A673 (cell line): ENCODE measurements at regions not wholly inside any gene's neighbourhood (a gene's known extent, or its start where the extent isn't known, plus 50 kb on each side); places are given as distances from the start of the nearest gene placed in this dataset.

Experiments
- BruUV-seq: library from RNA; stranded (reverse); fragments of 400-500 nt; replicated peaks from 2 replicates; lab custom pipeline; 2021; lab: Mats Ljungman, UMichigan
- CTCF ChIA-PET: fragments of 300-600 bp; sonication (Branson Sonifier 250); formaldehyde crosslinking; loops from one replicate; lab custom pipeline; 2022; ENCODE audit warnings: antibody characterized with exemption; lab: Charles Lee
- POLR2A ChIA-PET: fragments of 300-600 bp; sonication (Branson Sonifier 250); formaldehyde crosslinking; loops from one replicate; lab custom pipeline; 2022; ENCODE audit warnings: antibody characterized with exemption; ENCODE audit not compliant: low non-redundant PET; lab: Charles Lee
- DNase-seq: peaks from one replicate; pipeline ENCODE4 v3.0.0-alpha.2; 2015; ENCODE audit warnings: low spot score
- H3K27ac ChIP-seq: fragments of 200-600 bp; sonication (generic); 2 replicates; pipeline ENCODE4 v1.5.1; 2016; ENCODE audit warnings: mixed run types, low read depth, mild to moderate bottlenecking, mixed read lengths, antibody characterized with exemption, low read length; ENCODE audit not compliant: poor library complexity, severe bottlenecking
- H3K27me3 ChIP-seq: fragments of 200-600 bp; sonication (generic); replicated peaks from 2 replicates; pipeline ENCODE4 v1.6.1; 2017; ENCODE audit warnings: mixed run types, low read depth, mild to moderate bottlenecking, mixed read lengths, antibody characterized with exemption, low read length; ENCODE audit not compliant: insufficient read depth, poor library complexity
- H3K36me3 ChIP-seq: fragments of 200-600 bp; sonication (generic); 2 replicates; pipeline ENCODE4 v1.6.1; 2016; ENCODE audit warnings: mixed run types, mild to moderate bottlenecking, mixed read lengths, antibody characterized with exemption, low read length; ENCODE audit not compliant: insufficient read depth, poor library complexity, severe bottlenecking
- H3K4me1 ChIP-seq: fragments of 200-600 bp; sonication (generic); 2 replicates; pipeline ENCODE4 v1.6.1; 2017; ENCODE audit warnings: mixed run types, mild to moderate bottlenecking, mixed read lengths, antibody characterized with exemption, low read length; ENCODE audit not compliant: insufficient read depth, poor library complexity, severe bottlenecking
- H3K4me3 ChIP-seq: fragments of 200-600 bp; sonication (generic); 2 replicates; pipeline ENCODE4 v1.5.1; 2016; ENCODE audit warnings: low read depth, mixed run types, mild to moderate bottlenecking, mixed read lengths, low read length; ENCODE audit not compliant: poor library complexity, severe bottlenecking
- H3K9me3 ChIP-seq: fragments of 200-600 bp; sonication (generic); 2 replicates; pipeline ENCODE4 v1.6.1; 2016; ENCODE audit warnings: mixed run types, low read depth, mild to moderate bottlenecking, mixed read lengths, antibody characterized with exemption, low read length; ENCODE audit not compliant: poor library complexity, severe bottlenecking
- EZH2 ChIP-seq: fragments of 200-600 bp; sonication (generic); IDR thresholded peaks from 2 replicates; pipeline ENCODE4 v1.6.1; 2017; ENCODE audit warnings: borderline replicate concordance, low read depth, mild to moderate bottlenecking, mixed read lengths, antibody characterized with exemption, low read length; ENCODE audit not compliant: poor library complexity, severe bottlenecking
- intact Hi-C: fragments of 100-400 bp; cut with micrococcal nuclease; formaldehyde crosslinking; loops from one replicate; pipeline ENCODE4 v1.10.0; 2022; ENCODE audit not compliant: unreplicated experiment
- TF ChIP-seq, protein P1 (sequence below): fragments of 300-800, 200-600 bp; sonication (generic); conservative IDR thresholded peaks from 2 replicates; pipeline ENCODE4 v1.5.1; 2017; ENCODE audit warnings: low read depth, mild to moderate bottlenecking, antibody characterized with exemption, low read length, moderate library complexity, mixed read lengths

DNA sequence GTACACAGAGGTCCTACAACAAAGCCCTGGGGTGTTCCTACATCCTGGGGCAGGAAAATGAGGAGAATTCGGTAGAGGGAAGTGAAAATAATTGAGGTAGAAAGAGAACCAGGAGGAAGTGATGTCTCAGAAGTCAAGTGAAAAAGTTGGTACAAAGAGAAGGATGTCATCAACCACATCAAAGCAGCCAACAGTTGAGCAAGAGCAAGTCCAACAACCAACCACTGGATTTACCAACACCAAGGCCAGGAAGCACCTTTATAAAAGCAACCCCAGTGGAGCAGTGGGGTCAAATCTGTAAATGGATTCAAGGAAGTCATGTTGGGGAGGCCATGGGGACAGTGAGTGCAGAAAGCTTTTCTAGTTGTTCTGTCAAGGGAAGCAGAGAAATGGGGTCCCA lies 360.4 kb downstream of the ZNF516 start:
- no TSS peak for BruUV-seq
- Histone ChIP-seq H3K4me1 (no peaks in the 10 kb centered on the region), H3K9me3 (no peaks in the 10 kb centered on the region), H3K27ac (no peak overlapping the region), H3K36me3 (no peaks in the 10 kb centered on the region), H3K27me3 (peaks cover 4% of the 10 kb centered on the region), H3K4me3 (no peak overlapping the region)
- CTCF ChIA-PET: no interaction called here
- intact Hi-C loops: no loop called here
- no peak for DNase-seq
- POLR2A ChIA-PET: no interaction called here
- TF ChIP-seq, protein P1, sequence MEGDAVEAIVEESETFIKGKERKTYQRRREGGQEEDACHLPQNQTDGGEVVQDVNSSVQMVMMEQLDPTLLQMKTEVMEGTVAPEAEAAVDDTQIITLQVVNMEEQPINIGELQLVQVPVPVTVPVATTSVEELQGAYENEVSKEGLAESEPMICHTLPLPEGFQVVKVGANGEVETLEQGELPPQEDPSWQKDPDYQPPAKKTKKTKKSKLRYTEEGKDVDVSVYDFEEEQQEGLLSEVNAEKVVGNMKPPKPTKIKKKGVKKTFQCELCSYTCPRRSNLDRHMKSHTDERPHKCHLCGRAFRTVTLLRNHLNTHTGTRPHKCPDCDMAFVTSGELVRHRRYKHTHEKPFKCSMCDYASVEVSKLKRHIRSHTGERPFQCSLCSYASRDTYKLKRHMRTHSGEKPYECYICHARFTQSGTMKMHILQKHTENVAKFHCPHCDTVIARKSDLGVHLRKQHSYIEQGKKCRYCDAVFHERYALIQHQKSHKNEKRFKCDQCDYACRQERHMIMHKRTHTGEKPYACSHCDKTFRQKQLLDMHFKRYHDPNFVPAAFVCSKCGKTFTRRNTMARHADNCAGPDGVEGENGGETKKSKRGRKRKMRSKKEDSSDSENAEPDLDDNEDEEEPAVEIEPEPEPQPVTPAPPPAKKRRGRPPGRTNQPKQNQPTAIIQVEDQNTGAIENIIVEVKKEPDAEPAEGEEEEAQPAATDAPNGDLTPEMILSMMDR: no peak
- TF ChIP-seq EZH2: no peak

DNA sequence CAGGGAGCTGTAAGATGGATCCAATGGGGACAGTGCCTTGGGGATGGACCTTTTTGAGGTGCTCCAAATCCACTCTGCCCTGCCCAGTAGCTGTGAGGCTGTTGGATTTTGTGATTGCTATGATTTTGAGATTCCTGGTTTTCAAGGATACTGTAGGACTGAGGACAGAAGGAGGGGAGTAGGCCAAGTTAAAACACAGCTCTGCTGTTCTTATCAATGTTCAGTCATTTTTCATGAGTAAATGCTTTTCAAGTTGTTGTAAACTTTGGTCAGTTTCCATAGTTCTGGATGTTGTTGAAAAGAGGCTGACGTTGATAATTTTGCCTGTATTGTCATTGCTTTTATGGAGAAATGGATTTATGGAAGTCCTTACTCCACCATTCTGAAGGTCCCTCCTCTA lies 361.2 kb downstream of the ZNF516 start:
- no peak for TF ChIP-seq EZH2
- TF ChIP-seq, protein P1: no peak
- intact Hi-C loops: no loop called here
- no peaks in the 10 kb centered on the region for H3K4me1 ChIP-seq
- H3K36me3 ChIP-seq: no peaks in the 10 kb centered on the region
- BruUV-seq: no TSS peak
- ChIA-PET POLR2A (no interaction called here), CTCF (no interaction called here)
- no peak for DNase-seq
- H3K27me3 ChIP-seq: peaks cover 4% of the 10 kb centered on the region
- no peak overlapping the region for H3K27ac ChIP-seq
- H3K9me3 ChIP-seq: no peaks in the 10 kb centered on the region
- H3K4me3 ChIP-seq: no peak overlapping the region

- Histone ChIP-seq H3K9me3 (no peaks in the 10 kb centered on the region), H3K4me1 (no peaks in the 10 kb centered on the region), H3K4me3 (no peak overlapping the region), H3K27me3 (peaks cover under 1% of the 10 kb centered on the region), H3K27ac (no peak overlapping the region), H3K36me3 (no peaks in the 10 kb centered on the region)
- POLR2A ChIA-PET: no interaction called here
- no TSS peak for BruUV-seq
- CTCF ChIA-PET: no interaction called here
- no peak for TF ChIP-seq EZH2
- TF ChIP-seq, protein P1: no peak
- no peak for DNase-seq
- intact Hi-C loops: no loop called here
These were observed 363.3 kb downstream of the ZNF516 start for GRCh38 chr18:76131738-76132137.
